Ovary (tissue), 3 donors: ENCODE measurements at regions not wholly inside any gene's neighbourhood (a gene's known extent, or its start where the extent isn't known, plus 50 kb on each side); places are given as distances from the start of the nearest gene placed in this dataset.

Source experiments
- CTCF ChIP-seq, 3 donors: fragments of 450-650 bp in 2 of 3; fragments of 200-600 bp in 1 of 3; IDR thresholded peaks; one replicate each; pipeline versions ENCODE4 v1.5.1 to v1.8.0; 2016 to 2022; ENCODE audit warnings: antibody characterized with exemption in 3 of 3, mild to moderate bottlenecking in 1 of 3
- POLR2A ChIP-seq: fragments of 450-650 bp; IDR thresholded peaks from one replicate; pipeline ENCODE4 v1.6.1; 2017; ENCODE audit warnings: antibody characterized with exemption, mild to moderate bottlenecking, moderate library complexity
- donor health status: DM: no; HTN: no; CAD: no.

GRCh38 chr20:41819436-41819835 lies 201.3 kb upstream of the CHD6 start:
- TF ChIP-seq CTCF (IDR thresholded peaks at IDR 0.05) (no peak), POLR2A (no peak)
